H1 (cell line): ENCODE measurements at regions not wholly inside any gene's neighbourhood (a gene's known extent, or its start where the extent isn't known, plus 50 kb on each side); places are given as distances from the start of the nearest gene placed in this dataset.
"Not testable (repeated sequence)": the region's sequence is repeated elsewhere in the genome, so short reads cannot be mapped to it uniquely, and the experiment has no call there.

ENCODE experiments used
- CTCF ChIA-PET: fragments of 300-600 bp; sonication (Branson Sonifier 250); formaldehyde crosslinking; loops from one replicate; lab custom pipeline; 2021; ENCODE audit not compliant: partially characterized antibody; lab: Charles Lee
- POLR2A ChIA-PET: fragments of 300-600 bp; sonication (Branson Sonifier 250); formaldehyde crosslinking; loops from one replicate; lab custom pipeline; 2021; ENCODE audit warnings: inconsistent platforms; ENCODE audit not compliant: partially characterized antibody; lab: Charles Lee
- DNase-seq, 2 experiments: peaks; one replicate each; pipeline versions ENCODE4 v3.0.0 to v3.0.0-alpha.2; 2010 to 2022; ENCODE audit warnings: low spot score in 2 of 2, low read depth in 1 of 2, mixed read lengths in 1 of 2
- FAIRE-seq: peaks from 2 replicates; lab custom pipeline; 2011; peaks lifted over from hg19 to GRCh38; lab: Jason Lieb, UNC
- H2AFZ ChIP-seq: 2 replicates; pipeline ENCODE4 v1.8.1; 2012; ENCODE audit warnings: low read length, inconsistent platforms
- H2AK5ac ChIP-seq: 2 replicates; pipeline ENCODE4 v1.6.1; 2013; ENCODE audit warnings: low read depth, low read length
- H2BK120ac ChIP-seq: replicated peaks from 2 replicates; pipeline ENCODE3; 2013; ENCODE audit warnings: low read depth, low read length, inconsistent platforms
- H2BK12ac ChIP-seq: 2 replicates; pipeline ENCODE4 v1.6.1; 2013; ENCODE audit warnings: low read depth, low read length
- H2BK15ac ChIP-seq: 2 replicates; pipeline ENCODE4 v1.6.1; 2013; ENCODE audit warnings: low read length
- H2BK20ac ChIP-seq: 2 replicates; pipeline ENCODE4 v1.6.1; 2013; ENCODE audit warnings: low read length
- H2BK5ac ChIP-seq: 2 replicates; pipeline ENCODE4 v1.6.1; 2013; ENCODE audit warnings: low read depth, low read length
- H3K14ac ChIP-seq: 2 replicates; pipeline ENCODE4 v1.6.1; 2013; ENCODE audit warnings: inconsistent platforms; ENCODE audit not compliant: insufficient read length
- H3K18ac ChIP-seq: 2 replicates; pipeline ENCODE4 v1.6.1; 2013; ENCODE audit warnings: low read length; ENCODE audit errors: extremely low read depth
- H3K23ac ChIP-seq: 2 replicates; pipeline ENCODE4 v1.6.1; 2013; ENCODE audit warnings: inconsistent platforms; ENCODE audit not compliant: insufficient read length
- H3K23me2 ChIP-seq: 2 replicates; pipeline ENCODE4 v1.6.1; 2013; ENCODE audit warnings: low read depth, low read length
- H3K27ac ChIP-seq: 2 replicates; pipeline ENCODE4 v1.6.1; 2011; ENCODE audit warnings: low read depth, low read length, inconsistent platforms
- H3K27me3 ChIP-seq, 4 experiments: replicated peaks in 1 of 4; 1 replicate in 1 of 4; 2 replicates in 3 of 4; pipeline versions ENCODE4 v1.6.1 to v1.8.1; 2011 to 2013; ENCODE audit warnings: low read length in 3 of 4, mild to moderate bottlenecking in 3 of 4, inconsistent platforms in 2 of 4, mixed read lengths in 2 of 4, moderate library complexity in 1 of 4; ENCODE audit not compliant: control insufficient read depth in 3 of 4, insufficient read depth in 3 of 4; ENCODE audit errors: extremely low read depth in 1 of 4
- H3K36me3 ChIP-seq, 4 experiments: 2 replicates each; pipeline versions ENCODE4 v1.6.1 to v1.8.1; 2011 to 2013; ENCODE audit warnings: mild to moderate bottlenecking in 4 of 4, low read length in 3 of 4, moderate library complexity in 2 of 4, control low read depth in 1 of 4, inconsistent platforms in 1 of 4; ENCODE audit not compliant: insufficient read depth in 4 of 4, control insufficient read depth in 2 of 4
- H3K4ac ChIP-seq: replicated peaks from 2 replicates; pipeline ENCODE3; 2013; ENCODE audit warnings: low read length, low read depth, mixed read lengths, inconsistent platforms; ENCODE audit not compliant: insufficient read length
- H3K4me1 ChIP-seq, 4 experiments: replicated peaks in 1 of 4; 1 replicate in 1 of 4; 2 replicates in 3 of 4; pipeline versions ENCODE4 v1.6.1 to v1.8.1; 2011 to 2013; ENCODE audit warnings: low read length in 3 of 4, inconsistent platforms in 2 of 4, mixed read lengths in 1 of 4; ENCODE audit not compliant: insufficient read depth in 4 of 4, control insufficient read depth in 3 of 4
- H3K4me2 ChIP-seq, 2 experiments: 2 replicates each; pipeline versions ENCODE4 v1.6.1 to v1.8.1; 2011 to 2013; ENCODE audit warnings: low read depth in 2 of 2, low read length in 2 of 2, control low read depth in 1 of 2, inconsistent platforms in 1 of 2, mild to moderate bottlenecking in 1 of 2; ENCODE audit not compliant: insufficient read depth in 1 of 2
- H3K4me3 ChIP-seq, 4 experiments: fragments of 200-600, 300-600 bp in 1 of 4; sonication (generic), shearing (Covaris generic), sonication (Bioruptor Twin) in 1 of 4; 2 replicates each; pipeline versions ENCODE4 v1.5.1 to v1.8.1; 2011 to 2016; ENCODE audit warnings: low read length in 4 of 4, low read depth in 3 of 4, control low read depth in 2 of 4, inconsistent platforms in 2 of 4, mild to moderate bottlenecking in 2 of 4, mixed read lengths in 1 of 4, moderate library complexity in 1 of 4; ENCODE audit not compliant: insufficient read depth in 2 of 4; ENCODE audit errors: extremely low read depth in 1 of 4
- H3K56ac ChIP-seq: replicated peaks from 2 replicates; pipeline ENCODE3; 2013; ENCODE audit warnings: low read depth, mild to moderate bottlenecking, mixed read lengths, low read length, inconsistent platforms; ENCODE audit not compliant: insufficient read length
- H3K79me1 ChIP-seq: 2 replicates; pipeline ENCODE4 v1.6.1; 2013; ENCODE audit warnings: low read depth, low read length, control low read depth
- H3K79me2 ChIP-seq, 2 experiments: 2 replicates each; pipeline versions ENCODE4 v1.6.1 to v1.8.1; 2012 to 2013; ENCODE audit warnings: low read length in 2 of 2, mild to moderate bottlenecking in 2 of 2, inconsistent platforms in 1 of 2; ENCODE audit not compliant: insufficient read depth in 2 of 2, control insufficient read depth in 1 of 2
- H3K9ac ChIP-seq, 4 experiments: replicated peaks in 1 of 4; 1 replicate in 1 of 4; 2 replicates in 3 of 4; pipeline versions ENCODE4 v1.6.1 to v1.8.1; 2011 to 2013; ENCODE audit warnings: low read depth in 3 of 4, low read length in 3 of 4, control low read depth in 2 of 4, mild to moderate bottlenecking in 2 of 4, moderate library complexity in 2 of 4, inconsistent platforms in 1 of 4; ENCODE audit errors: extremely low read depth in 1 of 4
- H3K9me3 ChIP-seq, 2 experiments: 2 replicates each; pipeline versions ENCODE4 v1.6.1 to v1.8.1; 2012 to 2013; ENCODE audit warnings: mild to moderate bottlenecking in 2 of 2, moderate library complexity in 2 of 2, control low read depth in 1 of 2, inconsistent platforms in 1 of 2, low read depth in 1 of 2, low read length in 1 of 2, mixed read lengths in 1 of 2; ENCODE audit not compliant: insufficient read depth in 2 of 2
- H4K20me1 ChIP-seq, 2 experiments: replicated peaks in 1 of 2; 2 replicates each; pipeline versions ENCODE3 to v1.8.1; 2011 to 2013; ENCODE audit warnings: inconsistent platforms in 2 of 2, low read length in 2 of 2, mild to moderate bottlenecking in 1 of 2; ENCODE audit not compliant: insufficient read depth in 2 of 2, control insufficient read depth in 1 of 2
- H4K5ac ChIP-seq: 2 replicates; pipeline ENCODE4 v1.6.1; 2013; ENCODE audit warnings: low read length, low read depth, mixed read lengths, inconsistent platforms; ENCODE audit not compliant: insufficient read length
- H4K8ac ChIP-seq: 2 replicates; pipeline ENCODE4 v1.8.0; 2013; ENCODE audit warnings: mild to moderate bottlenecking, moderate library complexity, low read length, inconsistent platforms; ENCODE audit not compliant: insufficient read depth; ENCODE audit errors: extremely low read depth
- H4K91ac ChIP-seq: replicated peaks from 2 replicates; pipeline ENCODE3; 2013; ENCODE audit warnings: low read length, mixed read lengths, inconsistent platforms; ENCODE audit not compliant: insufficient read length
- WGBS, 2 experiments: shearing (Covaris generic) in 1 of 2; methylation state at CpG; one replicate each; pipeline versions ENCODE4 v1.1.6 to v1.1.7; 2013 to 2015; ENCODE audit warnings: low lambda C conversion rate in 2 of 2, mixed read lengths in 2 of 2, inconsistent platforms in 1 of 2, low coverage in 1 of 2, missing lambda C conversion rate in 1 of 2; ENCODE audit not compliant: insufficient replicate concordance in 2 of 2, insufficient coverage in 1 of 2, insufficient read length in 1 of 2; ENCODE audit errors: extremely low coverage in 1 of 2, missing lambda C conversion rate in 1 of 2; 5-methylcytosine and 5-hydroxymethylcytosine counted together

- H2AFZ ChIP-seq, H3K18ac ChIP-seq, H3K27me3 ChIP-seq, FAIRE-seq, H3K9ac ChIP-seq, H3K56ac ChIP-seq, H3K23ac ChIP-seq, H3K27ac ChIP-seq, H2BK120ac ChIP-seq, H3K4ac ChIP-seq, H4K91ac ChIP-seq, H2BK20ac ChIP-seq, H4K5ac ChIP-seq, DNase-seq, H3K4me2 ChIP-seq, H4K8ac ChIP-seq, H2BK5ac ChIP-seq, POLR2A ChIA-PET, H3K4me1 ChIP-seq, H3K4me3 ChIP-seq, H3K23me2 ChIP-seq, H3K79me1 ChIP-seq, H2BK15ac ChIP-seq, H3K79me2 ChIP-seq, H3K9me3 ChIP-seq, H4K20me1 ChIP-seq, H3K36me3 ChIP-seq, H2AK5ac ChIP-seq, H3K14ac ChIP-seq, H2BK12ac ChIP-seq: not testable (repeated sequence)
- CTCF ChIA-PET: interaction anchor here (1.2 kb wide), 1 partner anchor 73 kb away, joined by 3 read pairs; no protein-coding TSS in a partner anchor
- 97% methylated on average over 2 of the region's 2 CpGs; no CpG with 5 or more reads in 1 of the 2 experiments for WGBS, 2 experiments
Observed at GRCh38 chr3:4216974-4217373, 86.2 kb upstream of the SETMAR start.
